HG03196 (cell line): ENCODE measurements at regions not wholly inside any gene's neighbourhood (a gene's known extent, or its start where the extent isn't known, plus 50 kb on each side); places are given as distances from the start of the nearest gene placed in this dataset.

Source experiments
- ATAC-seq: cut with Tn5 transposase; IDR thresholded peaks from one replicate; pipeline ENCODE4 v1.9.1; 2021; ENCODE audit not compliant: unreplicated experiment

- no peak for ATAC-seq
These were observed 563.0 kb downstream of the TCERG1L start for GRCh38 chr10:130748409-130749057.

DNA sequence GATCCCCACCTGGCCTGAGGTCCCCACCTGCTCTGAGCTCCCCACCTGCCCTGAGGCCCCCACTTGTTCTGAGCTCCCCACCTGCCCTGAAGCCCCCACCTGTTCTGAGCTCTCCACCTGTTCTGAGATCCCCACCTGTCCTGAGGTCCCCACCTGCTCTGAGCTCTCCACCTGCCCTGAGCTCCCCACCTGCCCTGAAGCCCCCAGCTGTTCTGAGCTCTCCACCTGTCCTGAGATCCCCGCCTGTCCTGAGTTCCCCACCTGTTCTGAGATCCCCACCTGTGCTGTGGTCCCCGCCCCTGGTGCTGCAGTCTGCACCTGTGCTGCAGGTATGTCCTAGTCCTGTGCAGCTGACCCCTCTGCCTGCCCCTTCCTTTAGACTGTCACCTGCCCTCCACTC, 561.6 kb downstream of the TCERG1L start:
- ATAC-seq = no peak

DNA sequence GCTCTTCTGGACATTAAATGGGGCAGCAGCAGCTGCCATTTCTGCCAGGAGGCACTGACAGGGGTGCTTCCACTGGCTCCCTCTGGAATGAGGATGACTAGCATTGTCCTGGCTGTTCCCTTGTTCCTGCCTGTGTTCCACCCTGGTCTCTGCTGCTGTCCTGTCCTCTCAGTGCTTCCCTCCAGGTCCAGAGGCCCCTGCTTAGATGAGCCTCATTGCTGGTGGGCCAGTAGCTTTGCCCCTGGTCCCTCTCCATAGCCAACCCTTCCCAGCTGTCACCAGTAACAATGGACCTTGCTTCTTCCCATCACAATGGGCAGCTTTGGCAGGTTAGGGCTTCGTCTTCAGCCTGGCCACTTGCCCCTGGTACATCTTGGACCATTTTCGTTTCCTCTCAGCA, 561.1 kb downstream of the TCERG1L start:
- no peak for ATAC-seq

DNA sequence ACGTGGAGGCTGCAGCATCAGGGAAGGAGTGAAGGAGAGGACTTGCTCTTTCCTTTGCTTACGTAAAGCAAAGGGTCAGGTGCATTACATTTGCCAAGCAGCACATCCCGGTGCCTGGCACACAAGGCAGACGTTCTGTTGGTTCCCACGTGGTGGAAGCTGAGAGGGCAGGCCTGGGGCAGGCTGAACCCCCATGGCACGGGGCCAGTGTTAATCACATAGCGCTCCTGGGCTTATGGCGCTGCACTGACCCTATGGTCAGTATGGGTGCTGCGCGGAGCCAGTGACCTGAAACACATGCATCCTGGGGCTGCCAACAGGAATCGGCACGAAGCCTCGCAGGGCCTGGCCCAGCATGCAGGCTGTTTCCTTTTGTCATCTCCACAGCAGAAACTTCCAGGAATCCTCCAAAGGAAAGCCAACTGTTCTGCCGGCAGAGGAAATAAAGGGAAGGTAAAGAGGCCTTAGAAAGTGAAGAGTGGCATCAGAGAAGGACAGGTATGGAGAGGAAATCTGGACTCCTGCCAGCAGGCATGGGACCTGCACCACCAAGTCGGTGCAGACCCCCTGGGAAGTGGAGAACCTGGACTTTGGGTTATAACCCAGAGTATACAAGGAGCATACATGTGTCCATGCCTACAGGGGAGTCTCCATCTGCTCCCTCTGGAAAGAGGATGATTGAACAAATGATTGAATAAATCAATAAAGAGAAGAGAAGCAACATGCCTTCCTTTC, 560.2 kb downstream of the TCERG1L start:
- ATAC-seq = no peak

- ATAC-seq = no peak
These were observed 559.7 kb downstream of the TCERG1L start for GRCh38 chr10:130751851-130752250.

GRCh38 chr10:130756651-130757050, 554.9 kb downstream of the TCERG1L start:
- no peak for ATAC-seq

- ATAC-seq = no peak
These were observed 554.2 kb downstream of the TCERG1L start for GRCh38 chr10:130757271-130757670.

GRCh38 chr10:130757821-130758489, 553.6 kb downstream of the TCERG1L start:
- no peak for ATAC-seq

DNA sequence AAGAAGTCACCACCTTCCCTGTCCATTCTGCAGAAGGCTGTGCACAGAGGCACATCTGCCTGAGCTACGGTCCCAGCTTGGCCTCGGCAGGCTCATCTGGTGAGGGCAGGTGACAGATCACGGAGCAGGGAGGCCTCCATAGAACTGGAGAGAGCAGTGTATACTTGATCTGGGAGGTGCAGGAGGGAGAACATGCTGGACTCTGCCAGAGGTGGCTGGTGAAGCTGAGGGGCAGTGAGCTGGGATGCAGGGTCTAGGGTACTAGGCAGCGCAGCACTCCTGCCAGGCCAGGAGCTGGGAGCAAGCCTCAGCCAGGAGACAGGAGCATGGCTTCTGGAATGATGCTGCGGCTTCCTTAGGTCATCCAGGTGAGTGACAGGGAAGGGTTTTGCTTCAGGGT, 553.0 kb downstream of the TCERG1L start:
- no peak for ATAC-seq

- ATAC-seq = no peak
These were observed 550.4 kb downstream of the TCERG1L start for GRCh38 chr10:130761032-130761575.

DNA sequence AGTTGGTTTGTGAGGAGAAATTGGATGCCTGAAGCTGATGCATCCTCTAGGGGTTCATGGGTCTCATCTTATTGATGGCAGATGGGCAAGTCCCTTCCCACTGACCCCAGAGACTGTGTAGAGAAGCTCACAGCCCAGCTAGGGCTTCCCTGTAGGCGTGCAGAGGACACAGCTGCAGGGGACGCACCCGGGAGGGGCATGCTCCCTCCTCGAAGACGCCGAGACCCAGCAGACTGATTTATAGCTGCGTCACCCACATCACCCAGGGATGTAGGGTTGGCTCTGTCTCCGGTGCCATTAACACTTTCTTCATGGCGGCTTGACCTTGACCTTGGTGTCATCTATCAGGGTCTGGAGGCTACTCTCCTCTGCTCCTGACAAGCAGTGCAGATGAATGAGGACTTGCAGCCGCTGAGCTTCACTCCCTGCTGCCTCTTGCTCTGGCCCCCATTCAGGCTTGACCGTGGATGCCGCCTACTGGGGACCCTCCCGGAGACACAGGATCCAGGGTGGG, 549.7 kb downstream of the TCERG1L start:
- ATAC-seq = no peak

- no peak for ATAC-seq
These were observed 549.0 kb downstream of the TCERG1L start for GRCh38 chr10:130762491-130762890.

DNA sequence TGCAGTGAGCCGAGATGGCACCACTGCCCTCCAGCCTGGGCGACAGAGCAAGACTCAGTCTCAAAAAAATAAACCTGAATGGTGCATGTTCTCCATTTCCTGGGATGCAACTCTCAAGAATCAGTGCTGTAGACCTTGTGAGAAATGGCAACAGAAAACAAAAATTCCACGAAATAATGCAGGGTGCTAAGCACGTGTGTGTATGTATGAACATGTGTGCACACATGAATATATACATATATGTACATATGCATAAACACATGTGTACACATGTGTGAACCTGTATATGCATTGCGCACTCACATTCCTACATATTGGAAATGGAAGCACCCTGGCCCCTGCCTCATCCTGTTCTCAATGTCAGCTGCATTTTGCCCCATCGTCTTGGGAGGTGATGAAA, 548.5 kb downstream of the TCERG1L start:
- ATAC-seq = no peak

DNA sequence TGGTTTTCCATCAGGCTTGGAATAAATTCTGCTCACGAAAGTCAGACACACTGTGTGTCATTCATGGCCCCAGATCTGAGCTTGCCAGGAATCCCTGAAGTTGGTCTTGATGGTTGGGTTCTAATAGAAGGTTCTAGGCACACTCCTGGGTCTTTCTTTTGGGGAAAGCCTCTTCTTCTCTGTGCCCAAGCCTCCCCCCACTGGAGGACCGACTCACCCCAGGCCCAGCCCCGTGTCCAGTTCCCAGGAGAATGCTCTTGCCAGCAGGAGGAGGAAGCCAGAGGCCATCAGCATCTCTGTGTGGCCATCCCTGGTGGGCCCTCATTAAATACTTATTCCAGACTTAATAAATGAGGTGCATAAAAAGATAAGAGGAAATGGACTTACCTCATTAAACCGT, 548.0 kb downstream of the TCERG1L start:
- no peak for ATAC-seq

DNA sequence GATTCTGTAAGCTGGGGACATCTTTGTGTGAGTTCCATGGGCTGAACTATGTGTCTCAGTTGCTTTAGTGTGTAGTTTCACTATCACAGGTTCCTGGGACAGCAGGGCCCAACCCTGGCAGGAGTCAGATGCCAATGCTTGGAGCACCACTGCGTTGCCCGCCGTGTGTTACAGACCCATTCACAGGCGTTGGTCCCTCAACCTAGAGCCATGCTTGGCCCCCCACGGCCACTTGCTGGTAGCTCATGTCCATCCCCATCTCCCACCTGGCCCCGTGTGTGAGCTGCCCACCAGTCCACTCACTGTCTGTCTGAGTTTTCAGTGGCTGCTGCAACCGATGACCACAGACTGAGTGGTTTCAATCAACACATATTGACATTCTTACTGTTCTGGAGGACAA, 546.9 kb downstream of the TCERG1L start:
- no peak for ATAC-seq

GRCh38 chr10:130766071-130766470, 545.5 kb downstream of the TCERG1L start:
- no peak for ATAC-seq

- ATAC-seq = no peak
These were observed 544.3 kb downstream of the TCERG1L start for GRCh38 chr10:130767116-130767730.

DNA sequence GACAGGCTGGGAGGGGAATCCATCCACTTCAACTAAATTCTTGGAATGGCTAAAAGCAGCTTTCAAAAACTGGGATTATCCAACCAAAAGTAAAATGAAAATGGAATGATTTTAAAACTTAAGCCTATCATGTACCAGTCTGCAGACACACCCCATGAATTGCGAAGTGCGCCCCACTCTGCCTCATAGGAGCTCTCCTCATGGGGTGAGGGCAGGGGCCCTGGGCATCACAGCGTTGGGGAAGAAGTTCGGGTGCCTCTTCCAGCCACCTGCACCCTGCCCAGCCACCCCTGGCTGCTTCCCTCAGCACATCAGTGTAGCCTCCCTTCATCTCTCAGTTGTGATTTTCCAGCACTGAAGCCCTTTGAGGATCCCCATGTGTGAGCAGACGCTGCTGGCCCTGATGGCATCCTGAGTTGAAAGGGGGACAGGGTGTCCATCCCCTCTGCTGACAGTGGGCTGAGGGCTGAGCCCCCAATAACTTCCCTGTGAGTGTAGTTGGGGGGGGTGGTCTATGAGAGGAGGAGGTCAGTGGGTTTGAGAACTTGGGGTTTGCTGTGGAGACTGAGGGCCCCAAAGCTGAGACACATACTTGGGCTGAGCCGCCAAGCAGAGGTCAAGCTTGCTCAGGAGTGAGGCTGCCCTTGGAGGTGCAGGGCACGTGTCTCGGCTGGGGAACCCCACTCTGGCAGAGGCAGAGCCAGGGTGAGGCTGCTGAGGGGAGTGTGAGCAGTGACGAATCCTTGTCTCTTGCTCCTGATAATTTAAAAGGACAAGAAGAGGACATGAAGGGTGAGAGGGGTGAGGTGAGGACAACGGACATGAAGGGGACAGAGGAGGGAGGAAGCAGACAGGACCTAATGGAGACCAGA, 542.1 kb downstream of the TCERG1L start:
- no peak for ATAC-seq

DNA sequence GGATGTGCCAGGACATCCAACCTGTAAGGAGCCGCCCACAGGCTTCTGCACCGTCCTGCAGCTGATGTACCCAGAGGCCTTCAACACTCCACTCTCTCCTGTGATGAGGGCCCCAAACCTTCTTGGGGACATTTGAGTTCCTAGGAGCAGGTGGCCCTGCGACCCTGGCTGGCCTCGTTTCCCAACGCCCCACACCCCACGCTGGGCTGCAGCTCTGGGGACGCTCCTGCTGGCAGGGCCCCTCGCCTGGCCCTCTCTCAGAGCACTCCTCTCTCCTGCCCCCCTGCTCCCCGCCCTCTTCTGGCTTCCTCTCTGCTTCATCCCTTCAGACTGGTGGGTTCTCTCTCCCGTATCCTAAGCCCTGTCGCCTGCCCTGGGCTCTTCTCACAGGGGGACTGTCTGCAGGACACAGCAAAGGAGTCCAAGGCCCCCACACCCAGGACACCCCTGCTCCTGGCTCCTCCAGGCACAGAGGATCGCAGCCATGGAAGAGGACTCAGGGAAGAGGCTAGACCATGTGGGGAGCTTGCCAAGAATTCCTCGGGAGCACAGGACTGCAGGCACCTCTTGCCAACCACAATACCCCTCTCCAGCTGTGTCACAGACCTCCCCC, 541.4 kb downstream of the TCERG1L start:
- ATAC-seq = no peak

DNA sequence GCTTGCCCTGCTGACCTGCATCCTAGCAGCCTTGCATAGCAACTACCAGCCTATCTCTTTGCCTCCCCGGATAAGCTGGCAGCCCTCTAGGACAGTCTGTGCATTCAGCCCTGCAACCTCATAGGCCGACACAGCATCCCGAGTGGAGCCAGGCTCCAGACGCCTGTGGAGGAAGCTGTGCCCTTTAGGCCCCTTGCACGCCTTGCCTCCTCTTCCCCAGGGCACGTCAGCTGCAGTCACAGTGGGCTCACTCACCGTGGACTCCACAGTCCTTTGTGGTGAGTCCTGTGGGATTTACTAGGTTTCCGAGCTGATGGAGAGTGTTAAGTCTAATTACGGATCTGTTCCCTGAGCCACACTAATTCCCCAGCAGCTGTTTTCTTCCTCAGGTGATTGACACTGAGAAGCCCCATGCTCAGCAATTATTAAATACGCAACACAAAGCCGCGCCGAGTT, 540.0 kb downstream of the TCERG1L start:
- no peak for ATAC-seq
